Tibial nerve (tissue), 4 donors: ENCODE measurements at regions not wholly inside any gene's neighbourhood (a gene's known extent, or its start where the extent isn't known, plus 50 kb on each side); places are given as distances from the start of the nearest gene placed in this dataset.

Experiments used
- DNase-seq, 2 donors: peaks; one replicate each; pipeline ENCODE4 v3.0.0-alpha.2; 2019; ENCODE audit warnings: low spot score in 2 of 2
- H3K27ac ChIP-seq, 4 donors: fragments of 200-600 bp; sonication (generic) in 3 of 4; one replicate each; pipeline ENCODE4 v1.5.1; 2017 to 2019; ENCODE audit warnings: mild to moderate bottlenecking in 1 of 4
- H3K27me3 ChIP-seq, 2 donors: fragments of 200-600 bp; sonication (generic) in 1 of 2; one replicate each; pipeline versions ENCODE4 v1.5.1 to v1.6.0; 2017 to 2019
- H3K36me3 ChIP-seq, 3 donors: fragments of 200-600 bp; sonication (generic); one replicate each; pipeline ENCODE4 v1.5.1; 2018 to 2019
- H3K4me1 ChIP-seq, 4 donors: fragments of 200-600 bp; sonication (generic) in 3 of 4; one replicate each; pipeline ENCODE4 v1.5.1; 2017 to 2019
- H3K4me3 ChIP-seq, 4 donors: fragments of 200-600 bp; sonication (generic) in 3 of 4; one replicate each; pipeline ENCODE4 v1.5.1; 2017 to 2019; ENCODE audit warnings: mild to moderate bottlenecking in 1 of 4, moderate library complexity in 1 of 4
- H3K9me3 ChIP-seq, 4 donors: fragments of 200-600 bp; sonication (generic) in 3 of 4; one replicate each; pipeline ENCODE4 v1.5.1; 2017 to 2019
- CTCF ChIP-seq, 5 experiments: fragments of 200-600 bp in 3 of 5; fragments of 450-650 bp in 2 of 5; sonication (generic) in 3 of 5; IDR thresholded peaks; one replicate each; pipeline ENCODE4 v1.5.1; 2016 to 2019; ENCODE audit warnings: antibody characterized with exemption in 5 of 5, mild to moderate bottlenecking in 3 of 5, moderate library complexity in 2 of 5
- EP300 ChIP-seq, 2 donors: sonication (generic); formaldehyde crosslinking; IDR thresholded peaks; one replicate each; pipeline ENCODE4 v1.6.1; 2017; ENCODE audit warnings: antibody characterized with exemption in 2 of 2, mild to moderate bottlenecking in 1 of 2
- POLR2A ChIP-seq, 2 donors: fragments of 450-650 bp; IDR thresholded peaks; one replicate each; pipeline ENCODE4 v1.6.1; 2017; ENCODE audit warnings: antibody characterized with exemption in 2 of 2, mild to moderate bottlenecking in 2 of 2, moderate library complexity in 2 of 2
- WGBS, 2 donors: methylation state at CpG; one replicate each; pipeline ENCODE4 v1.1.5; 2018; 5-methylcytosine and 5-hydroxymethylcytosine counted together

GRCh38 chr9:16982780-16983310 lies 112.4 kb upstream of the BNC2 start:
- Histone ChIP-seq H3K4me1 (peaks cover 0 to 21% (median 2%) of the 10 kb centered on the region in 4 donors), H3K36me3 (no peaks in the 10 kb centered on the region), H3K9me3 (no peaks in the 10 kb centered on the region), H3K27ac (no peak overlapping the region), H3K27me3 (no peaks in the 10 kb centered on the region), H3K4me3 (no peak overlapping the region)
- DNase-seq = no peak
- TF ChIP-seq CTCF (IDR thresholded peaks at IDR 0.05) (no peak), POLR2A (IDR thresholded peaks at IDR 0.05) (no peak), EP300 (IDR thresholded peaks at IDR 0.05) (no peak)
- 84 to 89% methylated on average over 11 of the region's 11 CpGs for WGBS, 2 donors

GRCh38 chr9:16976427-16976826 lies 106.0 kb upstream of the BNC2 start:
- Histone ChIP-seq H3K36me3 (no peaks in the 10 kb centered on the region), H3K4me3 (no peak overlapping the region), H3K27ac (no peak overlapping the region), H3K9me3 (no peaks in the 10 kb centered on the region), H3K4me1 (no peaks in the 10 kb centered on the region), H3K27me3 (no peaks in the 10 kb centered on the region)
- no peak for DNase-seq
- TF ChIP-seq CTCF (IDR thresholded peaks at IDR 0.05) (no peak), EP300 (IDR thresholded peaks at IDR 0.05) (no peak), POLR2A (IDR thresholded peaks at IDR 0.05) (no peak)
- WGBS, 2 donors = 71 to 76% methylated on average over 4 of the region's 4 CpGs

- H3K36me3 ChIP-seq = no peaks in the 10 kb centered on the region
- no peak overlapping the region for H3K27ac ChIP-seq
- no peaks in the 10 kb centered on the region for H3K4me1 ChIP-seq
- TF ChIP-seq CTCF (IDR thresholded peaks at IDR 0.05) (no peak), EP300 (IDR thresholded peaks at IDR 0.05) (no peak), POLR2A (IDR thresholded peaks at IDR 0.05) (no peak)
- H3K4me3 ChIP-seq = no peak overlapping the region
- H3K27me3 ChIP-seq = no peaks in the 10 kb centered on the region
- 58 to 63% methylated on average over 5 of the region's 5 CpGs for WGBS, 2 donors
- no peaks in the 10 kb centered on the region for H3K9me3 ChIP-seq
- DNase-seq = no peak
Observed at GRCh38 chr9:16974436-16974835, 104.0 kb upstream of the BNC2 start.

- no peak for TF ChIP-seq POLR2A (IDR thresholded peaks at IDR 0.05)
- no peak for TF ChIP-seq EP300 (IDR thresholded peaks at IDR 0.05)
- no peak for TF ChIP-seq CTCF (IDR thresholded peaks at IDR 0.05)
- H3K9me3 ChIP-seq = no peaks in the 10 kb centered on the region
- no peaks in the 10 kb centered on the region for H3K4me1 ChIP-seq
- WGBS, 2 donors = 87 to 89% methylated on average over 3 of the region's 3 CpGs
- H3K27ac ChIP-seq = no peak overlapping the region
- H3K27me3 ChIP-seq = no peaks in the 10 kb centered on the region
- no peak for DNase-seq
- H3K36me3 ChIP-seq = no peaks in the 10 kb centered on the region
- no peak overlapping the region for H3K4me3 ChIP-seq
Observed at GRCh38 chr9:16970321-16970720, 99.9 kb upstream of the BNC2 start.

DNA sequence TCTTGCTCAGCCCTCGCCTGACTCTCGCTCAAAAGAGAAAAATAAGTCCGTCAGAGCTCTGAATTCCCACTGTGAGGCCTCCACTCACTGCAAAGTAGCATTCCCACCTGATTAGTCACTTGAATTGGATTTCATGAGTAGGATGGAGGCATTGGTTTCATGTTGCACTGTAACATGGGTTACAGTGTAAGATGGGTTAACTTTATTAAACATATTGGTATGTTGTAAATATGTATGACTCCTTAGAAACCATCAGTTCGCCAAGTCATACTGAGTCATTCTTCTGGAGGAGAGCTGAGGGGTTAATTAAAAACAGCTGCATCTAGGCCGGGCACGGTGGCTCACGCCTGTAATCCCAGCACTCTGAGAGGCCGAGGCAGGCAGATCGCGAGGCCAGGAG lies 93.8 kb upstream of the BNC2 start:
- Histone ChIP-seq H3K27me3 (no peaks in the 10 kb centered on the region), H3K4me3 (no peak overlapping the region), H3K9me3 (peaks cover 0 to 7% (median 0%) of the 10 kb centered on the region in 4 donors), H3K4me1 (no peaks in the 10 kb centered on the region), H3K36me3 (no peaks in the 10 kb centered on the region), H3K27ac (no peak overlapping the region)
- no peak for DNase-seq
- WGBS, 2 donors = 82 to 87% methylated on average over 10 of the region's 10 CpGs
- TF ChIP-seq POLR2A (IDR thresholded peaks at IDR 0.05) (no peak), CTCF (IDR thresholded peaks at IDR 0.05) (no peak), EP300 (IDR thresholded peaks at IDR 0.05) (no peak)
